Pancreas (tissue), 10 donors: ENCODE measurements at regions not wholly inside any gene's neighbourhood (a gene's known extent, or its start where the extent isn't known, plus 50 kb on each side); places are given as distances from the start of the nearest gene placed in this dataset.
"Not testable (repeated sequence)": the region's sequence is repeated elsewhere in the genome, so short reads cannot be mapped to it uniquely, and the experiment has no call there.

Experiments used
- ATAC-seq, 4 donors: fragments of 200-7000 bp; cut with Tn5 transposase; one replicate each; pipeline versions ENCODE4 v1.8.0 to v1.9.1; 2020; ENCODE audit warnings: mild to moderate bottlenecking in 4 of 4, moderate library complexity in 4 of 4
- DNase-seq, 6 donors: peaks; one replicate each; pipeline ENCODE4 v3.0.0-alpha.2; 2020
- FAIRE-seq: peaks from 2 replicates; lab custom pipeline; 2012; peaks lifted over from hg19 to GRCh38; lab: Jason Lieb, UNC
- H3K27ac ChIP-seq, 4 donors: fragments of 200-600 bp; sonication (generic); 1 replicate in 3 of 4; 2 replicates in 1 of 4; pipeline versions ENCODE4 v1.5.0 to v1.8.0; 2020
- H3K27me3 ChIP-seq, 4 donors: fragments of 200-600 bp; one replicate each; pipeline ENCODE4 v1.8.0; 2021
- H3K36me3 ChIP-seq, 3 donors: fragments of 200-600 bp; sonication (generic) in 1 of 3; one replicate each; pipeline versions ENCODE4 v1.5.0 to v1.8.0; 2020 to 2021
- H3K4me1 ChIP-seq, 3 donors: fragments of 200-600 bp; one replicate each; pipeline ENCODE4 v1.8.0; 2021
- H3K4me3 ChIP-seq, 4 donors: fragments of 200-600 bp; sonication (generic) in 2 of 4; one replicate each; pipeline versions ENCODE4 v1.5.0 to v1.8.0; 2020 to 2021
- H3K9me3 ChIP-seq, 4 donors: fragments of 200-600 bp; one replicate each; pipeline ENCODE4 v1.8.0; 2021
- CTCF ChIP-seq, 4 donors: fragments of 200-600 bp; sonication (generic) in 3 of 4; IDR thresholded peaks; one replicate each; pipeline versions ENCODE4 v1.5.0 to v1.8.0; 2021; ENCODE audit warnings: antibody characterized with exemption in 4 of 4
- WGBS, 2 donors: extraction: QIAGEN DNeasy Blood & Tissue Kit; methylation state at CpG; one replicate each; pipeline ENCODE4 v1.1.7; 2013; 5-methylcytosine and 5-hydroxymethylcytosine counted together
- intact Hi-C, 3 donors: fragments of 100-400 bp; cut with DNase I; formaldehyde crosslinking; loops; one replicate each; pipeline versions ENCODE4 v1.11.1 to v1.14.2; 2022
- donor health status: healthy with polysubstance abuse.
- donor health status: DM: no; HTN: no; CAD: no; lungs with moderate emphysema.
- donor health status: DM: no; HTN: no; CAD: no.
- donor health status: control.
- donor health status: control.
- donor health status: Bipolar disorder and iron deficiency.
- donor health status: DM: yes; HTN: yes; CAD: no.
- donor health status: DM: no; HTN: no; CAD: no.
- donor health status: DM: no; HTN: no; CAD: no.
- donor health status: DM: yes; HTN: yes; CAD: no.

GRCh38 chr2:18267501-18267900, 293.0 kb downstream of the RDH14 start:
- FAIRE-seq = no peak
- WGBS, 2 donors = 89 to 93% methylated on average over 1 of the region's 1 CpG

GRCh38 chr2:18266699-18267098, 293.8 kb downstream of the RDH14 start:
- H3K9me3 ChIP-seq, H3K4me3 ChIP-seq, H3K36me3 ChIP-seq, DNase-seq, H3K27ac ChIP-seq, H3K27me3 ChIP-seq, intact Hi-C loops, ATAC-seq, H3K4me1 ChIP-seq, FAIRE-seq: not testable (repeated sequence)
- WGBS, 2 donors = 56 to 81% methylated on average over 8 of the region's 8 CpGs

More at GRCh38 chr2:18267501-18267900, 293.0 kb downstream of the RDH14 start:
- no peak for ATAC-seq
- H3K36me3 ChIP-seq = no peaks in the 10 kb centered on the region
- intact Hi-C loops = no loop called here
- no peak overlapping the region for H3K4me3 ChIP-seq
- H3K4me1 ChIP-seq = no peaks in the 10 kb centered on the region
- no peak for TF ChIP-seq CTCF (IDR thresholded peaks at IDR 0.05)
- no peaks in the 10 kb centered on the region for H3K9me3 ChIP-seq
- H3K27me3 ChIP-seq = no peaks in the 10 kb centered on the region
- no peak overlapping the region for H3K27ac ChIP-seq
- no peak for DNase-seq

GRCh38 chr2:18265614-18266586, 294.6 kb downstream of the RDH14 start:
- H3K9me3 ChIP-seq = no peaks in the 10 kb centered on the region

GRCh38 chr2:18262601-18263000, 297.9 kb downstream of the RDH14 start:
- H3K36me3 ChIP-seq = no peaks in the 10 kb centered on the region
- no peak for DNase-seq
- no peak for TF ChIP-seq CTCF (IDR thresholded peaks at IDR 0.05)
- H3K9me3 ChIP-seq = no peaks in the 10 kb centered on the region
- no peak overlapping the region for H3K4me3 ChIP-seq
- intact Hi-C loops = no loop called here
- FAIRE-seq = no peak
- H3K27ac ChIP-seq = no peak overlapping the region
- WGBS, 2 donors = 39 to 62% methylated on average over 4 of the region's 4 CpGs
- no peaks in the 10 kb centered on the region for H3K27me3 ChIP-seq
- no peak for ATAC-seq
- H3K4me1 ChIP-seq = no peaks in the 10 kb centered on the region

More at GRCh38 chr2:18265614-18266586, 294.6 kb downstream of the RDH14 start:
- intact Hi-C loops = no loop called here
- Histone ChIP-seq H3K36me3 (no peaks in the 10 kb centered on the region), H3K4me1 (no peaks in the 10 kb centered on the region), H3K27ac (no peak overlapping the region), H3K4me3 (no peak overlapping the region), H3K27me3 (no peaks in the 10 kb centered on the region)
- no peak for FAIRE-seq
- TF ChIP-seq CTCF (IDR thresholded peaks at IDR 0.05) = no peak
- DNase-seq = no peak
- 63 to 71% methylated on average over 7 of the region's 7 CpGs for WGBS, 2 donors
- no peak for ATAC-seq

- intact Hi-C loops = no loop called here
- no peak overlapping the region for H3K4me3 ChIP-seq
- no peak overlapping the region for H3K27ac ChIP-seq
- 66 to 76% methylated on average over 5 of the region's 5 CpGs for WGBS, 2 donors
- no peaks in the 10 kb centered on the region for H3K9me3 ChIP-seq
- FAIRE-seq (no peak), ATAC-seq (no peak), DNase-seq (peak in 1 of 6 donors; percentile 21)
- no peaks in the 10 kb centered on the region for H3K36me3 ChIP-seq
- no peaks in the 10 kb centered on the region for H3K4me1 ChIP-seq
- H3K27me3 ChIP-seq = no peaks in the 10 kb centered on the region
- TF ChIP-seq CTCF (IDR thresholded peaks at IDR 0.05) = no peak
Observed at GRCh38 chr2:18253686-18254197, 306.7 kb downstream of the RDH14 start.
